Tibial artery (tissue), 4 donors: ENCODE measurements at regions not wholly inside any gene's neighbourhood (a gene's known extent, or its start where the extent isn't known, plus 50 kb on each side); places are given as distances from the start of the nearest gene placed in this dataset.

Source experiments
- DNase-seq, 2 donors: peaks; one replicate each; pipeline ENCODE4 v3.0.0-alpha.2; 2019
- H3K27ac ChIP-seq, 2 donors: fragments of 200-600 bp; sonication (generic) in 1 of 2; 1 replicate in 1 of 2; 2 replicates in 1 of 2; pipeline ENCODE4 v1.5.1; 2018 to 2019; ENCODE audit warnings: mild to moderate bottlenecking in 1 of 2
- H3K27me3 ChIP-seq, 2 donors: fragments of 200-600 bp; sonication (generic) in 1 of 2; one replicate each; pipeline versions ENCODE4 v1.5.1 to v1.6.0; 2016 to 2019
- H3K36me3 ChIP-seq, 3 donors: fragments of 200-600 bp; sonication (generic) in 2 of 3; one replicate each; pipeline ENCODE4 v1.5.1; 2016 to 2019; ENCODE audit warnings: mild to moderate bottlenecking in 2 of 3
- H3K4me1 ChIP-seq, 4 donors: fragments of 200-600 bp; sonication (generic) in 2 of 4; 1 replicate in 3 of 4; 2 replicates in 1 of 4; pipeline ENCODE4 v1.5.1; 2016 to 2019
- H3K4me3 ChIP-seq, 2 donors: fragments of 200-600 bp; sonication (generic) in 1 of 2; 1 replicate in 1 of 2; 2 replicates in 1 of 2; pipeline ENCODE4 v1.5.1; 2018 to 2019; ENCODE audit warnings: mild to moderate bottlenecking in 2 of 2
- H3K9me3 ChIP-seq, 3 donors: fragments of 200-600 bp; sonication (generic) in 1 of 3; one replicate each; pipeline ENCODE4 v1.5.1; 2016 to 2019
- intact Hi-C: fragments of 100-400 bp; cut with DNase I; formaldehyde crosslinking; loops from one replicate; pipeline ENCODE4 v1.15.0; 2023; ENCODE audit warnings: low total_unique reads
- TF ChIP-seq, protein P1 (sequence below), 2 experiments: fragments of 200-600 bp in 1 of 2; fragments of 450-650 bp in 1 of 2; IDR thresholded peaks; one replicate each; pipeline ENCODE4 v1.5.1; 2017 to 2019; ENCODE audit warnings: antibody characterized with exemption in 2 of 2, mild to moderate bottlenecking in 1 of 2, moderate library complexity in 1 of 2

GRCh38 chr5:23089286-23089685 is 236.1 kb upstream of the CDH12 start:
- no peaks in the 10 kb centered on the region for H3K27me3 ChIP-seq
- no peaks in the 10 kb centered on the region for H3K9me3 ChIP-seq
- no peak overlapping the region for H3K27ac ChIP-seq
- H3K4me3 ChIP-seq: no peak overlapping the region
- TF ChIP-seq, protein P1, sequence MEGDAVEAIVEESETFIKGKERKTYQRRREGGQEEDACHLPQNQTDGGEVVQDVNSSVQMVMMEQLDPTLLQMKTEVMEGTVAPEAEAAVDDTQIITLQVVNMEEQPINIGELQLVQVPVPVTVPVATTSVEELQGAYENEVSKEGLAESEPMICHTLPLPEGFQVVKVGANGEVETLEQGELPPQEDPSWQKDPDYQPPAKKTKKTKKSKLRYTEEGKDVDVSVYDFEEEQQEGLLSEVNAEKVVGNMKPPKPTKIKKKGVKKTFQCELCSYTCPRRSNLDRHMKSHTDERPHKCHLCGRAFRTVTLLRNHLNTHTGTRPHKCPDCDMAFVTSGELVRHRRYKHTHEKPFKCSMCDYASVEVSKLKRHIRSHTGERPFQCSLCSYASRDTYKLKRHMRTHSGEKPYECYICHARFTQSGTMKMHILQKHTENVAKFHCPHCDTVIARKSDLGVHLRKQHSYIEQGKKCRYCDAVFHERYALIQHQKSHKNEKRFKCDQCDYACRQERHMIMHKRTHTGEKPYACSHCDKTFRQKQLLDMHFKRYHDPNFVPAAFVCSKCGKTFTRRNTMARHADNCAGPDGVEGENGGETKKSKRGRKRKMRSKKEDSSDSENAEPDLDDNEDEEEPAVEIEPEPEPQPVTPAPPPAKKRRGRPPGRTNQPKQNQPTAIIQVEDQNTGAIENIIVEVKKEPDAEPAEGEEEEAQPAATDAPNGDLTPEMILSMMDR (IDR thresholded peaks at IDR 0.05): no peak
- DNase-seq: no peak
- H3K36me3 ChIP-seq: no peaks in the 10 kb centered on the region
- H3K4me1 ChIP-seq: no peaks in the 10 kb centered on the region
- intact Hi-C loops: no loop called here

DNA sequence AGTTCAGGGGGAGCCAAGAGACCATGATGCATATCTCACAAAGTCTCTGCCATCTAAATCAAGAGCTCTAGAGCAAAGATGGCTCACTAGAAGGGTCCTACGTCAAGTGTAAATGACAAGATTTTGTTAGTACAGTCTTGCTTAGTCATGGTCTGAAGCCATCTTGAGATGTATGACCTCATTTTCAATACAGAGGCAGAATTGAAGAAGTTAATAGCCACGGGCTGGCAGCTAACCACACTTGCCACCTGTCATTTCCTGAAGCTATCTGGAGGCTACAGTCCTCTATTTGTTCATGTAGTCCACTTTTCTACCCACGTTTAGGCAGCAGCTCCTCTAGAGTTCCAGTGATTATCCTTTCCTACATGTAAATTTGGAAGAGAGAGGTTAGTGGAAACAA is 231.7 kb upstream of the CDH12 start:
- intact Hi-C loops: no loop called here
- Histone ChIP-seq H3K4me3 (no peak overlapping the region), H3K27ac (no peak overlapping the region), H3K4me1 (no peaks in the 10 kb centered on the region), H3K36me3 (no peaks in the 10 kb centered on the region), H3K9me3 (no peaks in the 10 kb centered on the region), H3K27me3 (no peaks in the 10 kb centered on the region)
- DNase-seq: no peak
- TF ChIP-seq, protein P1 (IDR thresholded peaks at IDR 0.05): no peak

- no peak for DNase-seq
- no peaks in the 10 kb centered on the region for H3K27me3 ChIP-seq
- H3K4me3 ChIP-seq: no peak overlapping the region
- no peak overlapping the region for H3K27ac ChIP-seq
- no peaks in the 10 kb centered on the region for H3K9me3 ChIP-seq
- no peaks in the 10 kb centered on the region for H3K36me3 ChIP-seq
- intact Hi-C loops: no loop called here
- TF ChIP-seq, protein P1 (IDR thresholded peaks at IDR 0.05): no peak
- no peaks in the 10 kb centered on the region for H3K4me1 ChIP-seq
These were observed 219.0 kb upstream of the CDH12 start for GRCh38 chr5:23072179-23072578.

DNA sequence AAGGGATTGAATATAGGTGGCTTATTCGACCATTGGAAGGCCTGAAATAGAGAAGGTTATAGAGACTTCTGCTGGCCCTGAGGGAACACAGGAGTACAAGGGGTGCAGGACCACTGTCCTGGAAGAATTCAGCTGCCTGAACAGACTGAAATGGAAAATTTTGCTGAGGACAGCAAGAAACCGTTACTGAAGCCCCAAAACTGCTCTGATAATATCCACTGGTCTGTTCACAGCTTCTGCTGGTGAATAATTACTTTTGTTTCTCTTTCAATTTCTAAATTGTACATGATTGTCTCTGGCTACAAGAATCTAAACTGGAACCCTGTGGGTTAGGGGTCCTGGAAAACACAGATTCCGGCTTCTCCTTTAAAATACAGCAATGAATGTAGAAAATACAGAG is 218.5 kb upstream of the CDH12 start:
- intact Hi-C loops: no loop called here

GRCh38 chr5:23064710-23065109 is 211.6 kb upstream of the CDH12 start:
- Histone ChIP-seq H3K9me3 (no peaks in the 10 kb centered on the region), H3K27me3 (no peaks in the 10 kb centered on the region), H3K4me1 (no peaks in the 10 kb centered on the region), H3K36me3 (no peaks in the 10 kb centered on the region), H3K4me3 (no peak overlapping the region), H3K27ac (no peak overlapping the region)
- intact Hi-C loops: no loop called here
- DNase-seq: no peak
- TF ChIP-seq, protein P1 (IDR thresholded peaks at IDR 0.05): no peak

More for the DNA sequence above, 218.5 kb upstream of the CDH12 start:
- no peak overlapping the region for H3K27ac ChIP-seq
- H3K9me3 ChIP-seq: no peaks in the 10 kb centered on the region
- H3K4me1 ChIP-seq: no peaks in the 10 kb centered on the region
- H3K27me3 ChIP-seq: no peaks in the 10 kb centered on the region
- H3K36me3 ChIP-seq: no peaks in the 10 kb centered on the region
- DNase-seq: no peak
- TF ChIP-seq, protein P1 (IDR thresholded peaks at IDR 0.05): no peak
- H3K4me3 ChIP-seq: no peak overlapping the region

GRCh38 chr5:23053846-23054245 is 200.7 kb upstream of the CDH12 start:
- Histone ChIP-seq H3K36me3 (no peaks in the 10 kb centered on the region), H3K4me1 (no peaks in the 10 kb centered on the region)
- intact Hi-C loops: no loop called here

More at GRCh38 chr5:23053846-23054245, 200.7 kb upstream of the CDH12 start:
- DNase-seq: no peak
- H3K27me3 ChIP-seq: no peaks in the 10 kb centered on the region
- H3K4me3 ChIP-seq: no peak overlapping the region
- H3K9me3 ChIP-seq: no peaks in the 10 kb centered on the region
- TF ChIP-seq, protein P1 (IDR thresholded peaks at IDR 0.05): no peak
- H3K27ac ChIP-seq: no peak overlapping the region
